GM23248 (cell line): ENCODE measurements at regions not wholly inside any gene's neighbourhood (a gene's known extent, or its start where the extent isn't known, plus 50 kb on each side); places are given as distances from the start of the nearest gene placed in this dataset.
A peak's percentile ranks its signal among the peaks of the same experiment; 100 is the strongest.

Experiments used
- DNase-seq: peaks from one replicate; pipeline ENCODE4 v3.0.0-alpha.2; 2015
- H2AFZ ChIP-seq: fragments of 200-600 bp; sonication (generic); 2 replicates; pipeline ENCODE4 v1.6.1; 2016; ENCODE audit warnings: antibody characterized with exemption
- H3F3A ChIP-seq: fragments of 200-600 bp; sonication (generic); 2 replicates; pipeline ENCODE4 v1.6.1; 2016; ENCODE audit warnings: mild to moderate bottlenecking, antibody characterized with exemption, mixed run types; ENCODE audit not compliant: insufficient read depth
- H3K27ac ChIP-seq: fragments of 200-600 bp; sonication (generic); 2 replicates; pipeline ENCODE4 v1.5.1; 2016; ENCODE audit warnings: mild to moderate bottlenecking
- H3K27me3 ChIP-seq: fragments of 200-600 bp; sonication (generic); replicated peaks from 2 replicates; pipeline ENCODE4 v1.6.1; 2016; ENCODE audit warnings: mild to moderate bottlenecking; ENCODE audit not compliant: insufficient read depth
- H3K36me3 ChIP-seq: fragments of 200-600 bp; sonication (generic); 2 replicates; pipeline ENCODE4 v1.6.1; 2016; ENCODE audit warnings: low read depth, mild to moderate bottlenecking
- H3K4me1 ChIP-seq: fragments of 200-600 bp; sonication (generic); 2 replicates; pipeline ENCODE4 v1.6.1; 2016; ENCODE audit warnings: mild to moderate bottlenecking; ENCODE audit not compliant: insufficient read depth
- H3K4me2 ChIP-seq: fragments of 200-600 bp; sonication (generic); one replicate; pipeline ENCODE4 v1.6.1; 2016; ENCODE audit warnings: mild to moderate bottlenecking; ENCODE audit not compliant: unreplicated experiment
- H3K4me3 ChIP-seq: fragments of 200-600 bp; sonication (generic); 2 replicates; pipeline ENCODE4 v1.5.1; 2016; ENCODE audit warnings: mild to moderate bottlenecking
- H3K79me2 ChIP-seq: fragments of 200-600 bp; sonication (generic); 2 replicates; pipeline ENCODE4 v1.6.1; 2016; ENCODE audit warnings: mild to moderate bottlenecking; ENCODE audit not compliant: insufficient read depth
- H3K9ac ChIP-seq: fragments of 200-600 bp; sonication (generic); 2 replicates; pipeline ENCODE4 v1.6.1; 2016; ENCODE audit warnings: mild to moderate bottlenecking
- H3K9me2 ChIP-seq: fragments of 200-600 bp; sonication (generic); 2 replicates; pipeline ENCODE4 v1.6.1; 2016; ENCODE audit warnings: mixed run types, mild to moderate bottlenecking, moderate library complexity; ENCODE audit not compliant: insufficient read depth
- H3K9me3 ChIP-seq: fragments of 200-600 bp; sonication (generic); one replicate; pipeline ENCODE4 v1.6.1; 2017; ENCODE audit warnings: low read depth
- H4K20me1 ChIP-seq: fragments of 200-600 bp; sonication (generic); 2 replicates; pipeline ENCODE4 v1.6.0; 2016; ENCODE audit not compliant: insufficient read depth
- EZH2 ChIP-seq: fragments of 200-600 bp; sonication (generic); IDR thresholded peaks from 2 replicates; pipeline ENCODE4 v1.6.1; 2018; ENCODE audit warnings: antibody characterized with exemption, mild to moderate bottlenecking; ENCODE audit not compliant: insufficient read depth, poor library complexity, severe bottlenecking
- EZH2phosphoT487 ChIP-seq: fragments of 200-600 bp; sonication (generic); IDR thresholded peaks from 2 replicates; pipeline ENCODE4 v1.6.1; 2018; ENCODE audit warnings: antibody characterized with exemption, moderate library complexity, mild to moderate bottlenecking, low read depth; ENCODE audit not compliant: insufficient read depth
- WGBS, 2 experiments: methylation state at CpG; one replicate each; pipeline ENCODE4 v1.1.6; 2015 to 2017; ENCODE audit warnings: low lambda C conversion rate in 2 of 2, low coverage in 1 of 2; ENCODE audit errors: missing lambda C conversion rate in 2 of 2; 5-methylcytosine and 5-hydroxymethylcytosine counted together
- in situ Hi-C: fragments of 300-500 bp; cut with MboI; formaldehyde crosslinking; loops from 2 replicates; pipeline ENCODE4 v1.15.0; 2020

GRCh38 chr13:59103004-59103768 lies 1060.5 kb downstream of the DIAPH3 start:
- Histone ChIP-seq H3K9ac (no peak overlapping the region), H4K20me1 (no peaks in the 10 kb centered on the region), H3F3A (no peaks in the 10 kb centered on the region), H3K9me3 (no peaks in the 10 kb centered on the region), H3K27ac (no peak overlapping the region), H3K4me1 (no peaks in the 10 kb centered on the region), H3K79me2 (no peaks in the 10 kb centered on the region), H3K36me3 (no peaks in the 10 kb centered on the region), H3K4me3 (no peak overlapping the region), H3K4me2 (no peak overlapping the region), H3K27me3 (no peaks in the 10 kb centered on the region), H2AFZ (no peak overlapping the region), H3K9me2 (no peaks in the 10 kb centered on the region)
- DNase-seq = no peak
- TF ChIP-seq EZH2 = no peak
- TF ChIP-seq EZH2phosphoT487 = no peak
- in situ Hi-C loops = no loop called here
- WGBS, 2 experiments = 2 to 9% methylated on average over 4 of the region's 4 CpGs

DNA sequence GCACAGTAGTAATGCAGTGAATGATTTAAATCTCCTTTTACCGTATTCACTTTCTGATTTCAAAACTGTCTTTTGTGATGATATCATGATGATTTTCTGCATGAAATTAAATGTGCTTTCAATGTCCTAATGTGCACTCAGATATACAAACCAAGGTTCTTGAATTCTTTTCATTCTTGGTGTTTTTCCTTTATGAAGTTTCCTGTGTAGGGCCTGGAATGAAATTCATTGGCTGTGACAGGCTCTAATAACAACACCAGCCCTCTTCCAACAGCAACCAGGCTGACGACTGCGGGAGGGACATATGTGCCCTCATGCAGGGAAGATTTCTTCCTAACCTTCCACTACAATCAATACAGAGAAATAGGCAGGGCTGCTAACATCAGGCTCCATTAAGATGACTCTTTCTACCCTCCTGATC lies 1052.0 kb downstream of the DIAPH3 start:
- Histone ChIP-seq H3F3A (no peaks in the 10 kb centered on the region), H3K4me1 (no peaks in the 10 kb centered on the region), H3K9me3 (no peaks in the 10 kb centered on the region), H3K9me2 (no peaks in the 10 kb centered on the region), H3K4me2 (no peak overlapping the region), H3K4me3 (no peak overlapping the region), H2AFZ (no peak overlapping the region), H3K36me3 (no peaks in the 10 kb centered on the region), H3K9ac (no peak overlapping the region), H4K20me1 (no peaks in the 10 kb centered on the region), H3K79me2 (no peaks in the 10 kb centered on the region), H3K27ac (no peak overlapping the region), H3K27me3 (no peaks in the 10 kb centered on the region)
- WGBS, 2 experiments = 4 to 6% methylated on average over 3 of the region's 3 CpGs
- in situ Hi-C loops = no loop called here
- no peak for TF ChIP-seq EZH2
- TF ChIP-seq EZH2phosphoT487 = no peak
- DNase-seq = peak; percentile 0

DNA sequence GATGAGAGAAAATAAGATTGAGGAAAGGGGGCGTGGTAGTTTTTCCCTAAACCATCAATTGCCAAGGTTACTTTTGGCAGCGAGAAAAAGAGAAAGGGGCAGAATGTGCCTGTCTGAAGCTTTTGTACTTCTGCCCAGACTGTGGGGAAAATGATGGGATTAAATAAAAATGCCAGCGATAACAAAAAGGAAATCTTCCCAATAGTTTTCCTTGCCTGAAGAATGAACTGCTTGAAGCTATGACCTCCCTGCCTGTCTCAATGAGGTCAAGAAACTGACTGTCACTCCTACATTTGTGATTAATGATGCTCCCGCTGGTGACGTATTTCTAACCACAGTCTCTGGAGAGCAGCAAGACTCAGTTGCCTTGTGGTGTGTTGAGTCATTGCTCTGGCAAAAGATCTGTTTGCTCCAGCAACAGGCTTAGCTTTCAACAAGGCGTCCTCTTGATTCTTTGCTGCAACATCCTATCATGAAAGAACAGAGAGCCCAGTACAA lies 1051.5 kb downstream of the DIAPH3 start:
- Histone ChIP-seq H3K9me2 (no peaks in the 10 kb centered on the region), H3K9ac (no peak overlapping the region), H3K36me3 (no peaks in the 10 kb centered on the region), H3K27me3 (no peaks in the 10 kb centered on the region), H2AFZ (no peak overlapping the region), H3K9me3 (no peaks in the 10 kb centered on the region), H4K20me1 (no peaks in the 10 kb centered on the region), H3K27ac (no peak overlapping the region), H3K4me3 (no peak overlapping the region), H3K4me2 (no peak overlapping the region), H3F3A (no peaks in the 10 kb centered on the region), H3K4me1 (no peaks in the 10 kb centered on the region), H3K79me2 (no peaks in the 10 kb centered on the region)
- 8 to 13% methylated on average over 6 of the region's 6 CpGs for WGBS, 2 experiments
- no peak for TF ChIP-seq EZH2phosphoT487
- no peak for TF ChIP-seq EZH2
- DNase-seq = peak; percentile 36
- in situ Hi-C loops = no loop called here

- Histone ChIP-seq H3K4me1 (no peaks in the 10 kb centered on the region), H3K4me2 (no peak overlapping the region), H3K4me3 (no peak overlapping the region), H3K9me3 (no peaks in the 10 kb centered on the region), H3K9ac (no peak overlapping the region), H3K9me2 (no peaks in the 10 kb centered on the region), H3K79me2 (no peaks in the 10 kb centered on the region), H3K36me3 (no peaks in the 10 kb centered on the region), H3K27me3 (no peaks in the 10 kb centered on the region), H2AFZ (no peak overlapping the region), H4K20me1 (no peaks in the 10 kb centered on the region), H3F3A (no peaks in the 10 kb centered on the region), H3K27ac (no peak overlapping the region)
- DNase-seq = no peak
- in situ Hi-C loops = no loop called here
- 49 to 54% methylated on average over 2 of the region's 2 CpGs for whole genome bisulfite sequencing, 2 experiments
- TF ChIP-seq EZH2phosphoT487 (no peak), EZH2 (no peak)
These were observed 1044.3 kb downstream of the DIAPH3 start for GRCh38 chr13:59119475-59119874.
